Fibroblast of mammary gland (primary cell): ENCODE measurements at regions not wholly inside any gene's neighbourhood (a gene's known extent, or its start where the extent isn't known, plus 50 kb on each side); places are given as distances from the start of the nearest gene placed in this dataset.

ENCODE experiments used
- DNase-seq: peaks from one replicate; pipeline ENCODE4 v3.0.0-alpha.2; 2010; ENCODE audit warnings: low read depth
- H3K4me3 ChIP-seq: 2 replicates; pipeline ENCODE4 v1.5.1; 2011; ENCODE audit warnings: low read depth, mild to moderate bottlenecking, low read length, moderate library complexity; ENCODE audit not compliant: control insufficient read depth
- TF ChIP-seq, protein P1 (sequence below): conservative IDR thresholded peaks from 2 replicates; pipeline ENCODE4 v1.5.1; 2011; ENCODE audit warnings: low read depth, low read length, inconsistent platforms; ENCODE audit not compliant: control insufficient read depth, insufficient read depth

DNA sequence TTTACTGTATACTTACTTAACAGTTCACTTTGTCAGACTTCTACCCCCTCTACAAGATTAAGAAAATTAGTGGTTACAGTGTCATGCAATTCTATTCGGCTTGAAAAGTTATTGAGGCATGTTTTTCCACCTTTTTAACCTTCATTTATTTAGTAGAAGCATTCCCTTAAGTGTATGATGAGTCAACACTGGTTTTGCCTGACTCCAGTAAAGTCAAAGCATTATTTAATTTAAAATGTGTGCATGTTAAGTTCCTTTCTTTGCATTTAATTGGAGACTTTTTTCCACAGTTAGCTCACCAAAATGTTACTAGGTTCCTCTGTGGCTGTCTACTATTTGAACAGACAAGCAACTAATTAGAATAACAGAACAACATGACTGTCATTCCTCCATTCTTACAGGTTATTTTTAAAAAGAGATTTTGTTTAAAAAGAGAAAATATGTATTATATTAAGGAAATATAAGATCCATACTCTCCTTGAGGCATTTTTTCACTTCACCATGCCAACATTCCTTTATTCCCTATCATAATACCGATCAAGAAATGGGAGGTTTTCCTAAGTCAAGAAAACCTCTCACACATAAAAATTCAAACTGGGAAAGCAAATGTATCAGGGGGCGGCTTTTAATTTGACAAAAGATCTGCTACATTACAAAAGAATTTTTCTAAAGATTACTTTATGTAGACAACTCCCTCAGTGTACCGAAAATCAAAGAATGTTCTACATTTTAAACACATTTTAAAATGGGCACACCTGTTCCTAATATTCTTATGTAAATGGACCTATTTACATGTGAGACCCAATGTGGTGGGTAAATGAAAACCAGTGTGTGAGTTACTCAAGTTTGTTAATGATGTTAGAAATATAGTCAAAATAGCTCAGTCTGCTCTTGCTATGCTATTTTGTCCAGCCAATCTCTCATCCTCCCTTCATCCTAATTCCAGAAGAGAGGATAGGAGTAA, 361.2 kb downstream of the UTRN start:
- TF ChIP-seq, protein P1, sequence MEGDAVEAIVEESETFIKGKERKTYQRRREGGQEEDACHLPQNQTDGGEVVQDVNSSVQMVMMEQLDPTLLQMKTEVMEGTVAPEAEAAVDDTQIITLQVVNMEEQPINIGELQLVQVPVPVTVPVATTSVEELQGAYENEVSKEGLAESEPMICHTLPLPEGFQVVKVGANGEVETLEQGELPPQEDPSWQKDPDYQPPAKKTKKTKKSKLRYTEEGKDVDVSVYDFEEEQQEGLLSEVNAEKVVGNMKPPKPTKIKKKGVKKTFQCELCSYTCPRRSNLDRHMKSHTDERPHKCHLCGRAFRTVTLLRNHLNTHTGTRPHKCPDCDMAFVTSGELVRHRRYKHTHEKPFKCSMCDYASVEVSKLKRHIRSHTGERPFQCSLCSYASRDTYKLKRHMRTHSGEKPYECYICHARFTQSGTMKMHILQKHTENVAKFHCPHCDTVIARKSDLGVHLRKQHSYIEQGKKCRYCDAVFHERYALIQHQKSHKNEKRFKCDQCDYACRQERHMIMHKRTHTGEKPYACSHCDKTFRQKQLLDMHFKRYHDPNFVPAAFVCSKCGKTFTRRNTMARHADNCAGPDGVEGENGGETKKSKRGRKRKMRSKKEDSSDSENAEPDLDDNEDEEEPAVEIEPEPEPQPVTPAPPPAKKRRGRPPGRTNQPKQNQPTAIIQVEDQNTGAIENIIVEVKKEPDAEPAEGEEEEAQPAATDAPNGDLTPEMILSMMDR = no peak
- no peak for DNase-seq

DNA sequence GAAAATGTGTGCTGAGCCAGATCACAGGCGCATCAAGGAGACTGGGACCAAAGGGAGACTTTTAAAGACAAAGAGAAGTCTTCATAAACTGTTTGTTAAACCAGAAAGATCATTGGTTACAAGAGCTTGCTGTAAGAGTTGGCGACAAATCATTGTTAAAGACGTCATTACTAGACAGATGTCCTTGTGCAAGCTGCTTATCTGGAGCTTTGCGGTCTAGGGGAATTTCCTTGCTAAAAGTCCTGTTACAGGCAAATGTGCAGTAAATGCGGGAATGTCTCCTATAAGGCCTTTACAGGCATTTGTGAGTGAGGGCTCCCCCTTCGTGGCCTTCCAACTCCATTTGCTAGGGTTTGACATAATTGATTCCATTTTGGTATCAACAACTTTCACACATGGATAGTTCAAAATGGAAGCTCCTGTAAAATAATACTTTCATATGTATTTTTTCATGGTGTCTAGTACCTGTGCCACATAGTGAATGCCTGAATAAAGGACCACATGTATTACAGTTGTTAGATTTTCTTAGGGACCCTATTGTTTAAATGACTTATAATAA, 362.4 kb downstream of the UTRN start:
- no peak overlapping the region for H3K4me3 ChIP-seq
- DNase-seq = no peak
- TF ChIP-seq, protein P1 = no peak

More for the DNA sequence above, 361.2 kb downstream of the UTRN start:
- H3K4me3 ChIP-seq = no peak overlapping the region

DNA sequence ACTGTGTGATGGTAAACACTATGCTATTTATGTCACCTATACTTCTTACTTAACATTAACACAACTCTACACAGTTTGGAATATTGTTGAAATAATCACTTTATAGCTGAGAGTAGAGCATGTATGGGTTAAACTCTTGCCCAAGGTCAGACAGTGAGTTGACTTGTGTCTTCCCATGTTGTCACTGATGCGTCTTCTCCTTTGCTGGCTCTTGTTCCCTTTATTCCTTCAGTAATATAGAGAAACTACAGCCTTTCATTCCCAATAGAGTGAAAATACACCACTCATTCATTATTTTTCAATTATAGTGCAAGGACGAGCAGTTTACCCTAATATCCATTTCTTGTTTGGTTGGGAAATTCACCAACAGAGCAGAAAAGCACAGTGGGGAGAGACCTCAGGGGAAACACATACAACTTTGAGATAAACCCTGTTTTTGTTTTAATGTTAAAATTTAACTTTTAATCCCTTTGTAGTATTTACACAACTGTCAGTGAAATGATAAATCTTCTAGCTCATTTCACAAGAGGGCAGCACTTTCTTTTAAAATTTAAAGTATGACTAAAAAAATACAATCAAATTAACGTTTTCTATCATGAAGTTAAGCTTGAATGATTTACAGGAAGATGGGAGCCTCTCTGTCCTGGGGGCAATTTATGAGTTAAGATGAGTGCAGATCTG, 363.0 kb downstream of the UTRN start:
- TF ChIP-seq, protein P1 = no peak
- no peak for DNase-seq
- H3K4me3 ChIP-seq = no peak overlapping the region

DNA sequence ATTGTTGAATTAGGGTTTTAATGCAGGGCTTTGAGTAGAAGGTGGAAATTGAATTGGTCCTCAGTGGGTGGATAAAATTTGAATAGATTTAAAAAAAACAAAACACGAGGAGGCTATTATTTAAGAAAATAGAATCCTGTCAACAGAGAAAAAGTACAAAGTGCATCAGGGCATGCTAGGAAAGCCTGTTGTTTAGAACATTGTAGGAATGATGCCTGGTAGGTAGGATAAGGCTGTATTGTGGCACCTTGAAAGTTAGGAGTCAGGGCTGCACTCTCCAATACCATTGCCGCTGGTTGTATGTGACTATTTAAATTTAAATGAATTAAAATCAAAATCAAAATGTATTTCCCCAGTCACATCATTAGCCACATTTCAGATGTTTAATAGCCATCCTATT, 363.9 kb downstream of the UTRN start:
- no peak overlapping the region for H3K4me3 ChIP-seq
- DNase-seq = no peak
- TF ChIP-seq, protein P1 = no peak

DNA sequence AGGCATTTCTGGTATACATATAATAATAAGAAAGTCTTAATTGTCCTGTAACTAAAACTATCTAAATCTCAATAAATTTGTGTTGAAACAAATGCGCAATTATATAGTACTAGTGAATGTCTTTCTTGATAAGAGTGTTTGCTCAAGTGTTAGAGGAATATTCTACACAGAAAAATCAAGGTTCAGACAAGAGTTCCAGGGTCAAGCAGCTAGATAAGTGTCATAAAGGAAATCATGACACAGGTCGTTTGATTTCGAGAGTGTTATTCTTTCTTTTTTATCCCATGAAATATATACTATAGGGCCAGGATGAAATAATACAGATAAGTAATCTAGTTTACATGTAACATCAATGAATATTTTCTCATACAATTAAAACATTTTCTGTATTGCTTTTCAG, 366.1 kb downstream of the UTRN start:
- DNase-seq = no peak
- H3K4me3 ChIP-seq = no peak overlapping the region
- TF ChIP-seq, protein P1 = no peak

DNA sequence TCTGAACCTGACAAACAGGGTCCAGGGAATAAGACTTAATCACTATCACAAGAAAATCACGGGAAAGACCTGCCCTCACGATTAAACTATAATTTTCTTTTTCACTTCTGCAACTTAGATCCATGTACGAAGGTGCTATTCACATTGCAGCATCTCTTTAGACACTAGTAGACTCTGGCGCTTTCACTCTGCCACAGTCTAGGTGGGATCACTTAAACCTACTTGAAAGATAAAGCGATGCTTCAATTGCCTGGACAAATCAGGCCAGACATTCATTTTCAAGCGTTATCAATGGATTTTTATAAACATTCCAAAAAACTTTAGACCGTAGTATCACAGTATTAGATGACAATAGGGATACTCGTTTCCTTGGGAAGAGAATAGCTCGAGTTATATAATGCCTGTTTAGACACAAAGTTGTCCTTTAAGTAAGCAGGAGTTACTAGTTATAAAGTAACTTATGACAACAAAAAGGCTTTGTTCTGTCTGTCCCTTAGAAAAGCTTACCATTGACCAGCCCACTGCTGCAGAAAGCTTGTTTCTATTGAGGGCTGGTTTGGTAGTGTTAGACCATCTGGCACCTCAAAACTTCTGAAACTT, 367.3 kb downstream of the UTRN start:
- no peak overlapping the region for H3K4me3 ChIP-seq
- TF ChIP-seq, protein P1 = no peak
- no peak for DNase-seq
